ENCODE measurements at regions not wholly inside any gene's neighbourhood (a gene's known extent, or its start where the extent isn't known, plus 50 kb on each side); places are given as distances from the start of the nearest gene placed in this dataset.

GRCh38 chr2:160670618-160671017 is 177.0 kb upstream of the RBMS1 start:
- DNase-seq (ENCODE audit: low spot score), result no peak
- no peak for ATAC-seq

DNA sequence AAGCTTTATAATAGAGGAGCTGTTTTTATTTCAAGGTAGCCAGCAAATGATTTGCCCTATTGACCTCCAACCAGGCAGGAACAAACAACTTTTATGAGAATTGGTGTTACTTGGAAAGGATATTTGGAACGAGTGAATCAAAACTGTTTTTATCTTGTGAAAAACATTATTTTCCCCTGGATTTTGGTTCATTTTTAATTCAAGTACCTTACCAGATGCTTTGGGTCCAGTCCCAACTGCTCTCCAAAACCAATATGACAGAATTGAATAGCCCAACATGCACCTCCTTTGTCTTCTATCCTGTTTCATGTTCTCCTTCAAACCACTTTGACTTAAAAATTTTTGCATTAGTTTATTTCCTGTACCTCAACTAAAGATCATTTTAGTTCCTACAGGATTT is 178.6 kb upstream of the RBMS1 start:
- DNase-seq (ENCODE audit: low spot score) (no peak), ATAC-seq (no peak)

- ATAC-seq, result no peak
- DNase-seq (ENCODE audit: low spot score), result no peak
Measured at GRCh38 chr2:160674146-160674750, 180.6 kb upstream of the RBMS1 start.

GRCh38 chr2:160679686-160680085 is 186.1 kb upstream of the RBMS1 start:
- DNase-seq (ENCODE audit: low spot score) (no peak), ATAC-seq (no peak)

DNA sequence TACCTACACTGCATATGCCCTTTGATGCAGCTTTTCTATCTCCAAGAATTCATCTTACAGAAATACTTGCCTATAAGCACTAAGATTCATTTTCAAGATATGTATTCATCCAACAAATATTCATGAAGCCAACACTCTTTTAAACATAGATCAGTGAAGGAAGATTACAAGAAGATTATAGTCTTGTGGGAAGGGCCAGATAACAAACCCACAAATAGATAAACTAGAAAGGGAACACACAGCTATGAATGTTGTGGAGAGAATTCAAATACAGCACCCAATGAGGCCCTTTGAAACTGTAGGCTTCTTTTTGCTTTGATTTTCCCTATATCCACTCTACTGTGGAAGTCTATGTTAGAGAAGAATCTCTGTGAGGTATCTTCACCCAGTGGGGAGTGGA is 186.7 kb upstream of the RBMS1 start:
- DNase-seq (ENCODE audit: low spot score) (no peak), ATAC-seq (no peak)

DNA sequence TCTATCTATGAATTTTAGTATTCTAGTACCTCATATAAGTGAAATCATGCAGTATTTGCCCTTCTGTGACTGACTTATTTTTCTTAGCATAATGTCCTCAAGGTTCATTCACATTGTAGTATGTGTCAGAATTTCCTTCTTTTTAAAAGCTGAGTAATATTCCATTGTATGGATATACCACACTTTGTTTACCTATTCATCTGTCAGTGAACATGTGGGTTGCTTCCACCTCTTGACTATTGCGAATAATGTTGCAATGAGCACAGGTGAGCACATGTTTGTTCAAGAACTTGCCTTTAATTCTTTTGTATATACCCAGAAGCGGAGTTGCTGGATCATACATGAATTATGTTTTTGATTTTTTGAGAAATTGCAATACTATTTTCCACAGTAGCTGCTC is 187.4 kb upstream of the RBMS1 start:
- ATAC-seq (no peak), DNase-seq (ENCODE audit: low spot score) (no peak)

DNA sequence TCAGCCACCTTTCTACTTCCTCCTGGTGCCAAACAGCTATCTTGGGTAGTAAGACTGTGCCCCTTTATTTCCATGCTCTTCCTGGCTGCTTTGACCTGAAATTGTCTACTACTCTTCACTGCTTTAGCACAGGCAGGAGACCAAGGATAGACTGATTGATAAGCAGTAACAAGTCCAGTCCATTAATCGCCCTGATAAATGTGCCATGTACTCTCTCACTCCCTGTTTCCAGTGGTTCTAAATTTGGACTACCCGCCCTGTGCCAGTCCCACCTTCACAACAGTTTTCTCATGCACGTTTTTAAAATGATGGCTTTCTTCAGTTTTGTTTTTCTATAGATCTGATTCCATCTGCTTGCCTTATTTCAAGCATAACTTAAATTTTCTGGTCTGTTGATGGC is 189.6 kb upstream of the RBMS1 start:
- DNase-seq (ENCODE audit: low spot score) (no peak), ATAC-seq (no peak)

DNA sequence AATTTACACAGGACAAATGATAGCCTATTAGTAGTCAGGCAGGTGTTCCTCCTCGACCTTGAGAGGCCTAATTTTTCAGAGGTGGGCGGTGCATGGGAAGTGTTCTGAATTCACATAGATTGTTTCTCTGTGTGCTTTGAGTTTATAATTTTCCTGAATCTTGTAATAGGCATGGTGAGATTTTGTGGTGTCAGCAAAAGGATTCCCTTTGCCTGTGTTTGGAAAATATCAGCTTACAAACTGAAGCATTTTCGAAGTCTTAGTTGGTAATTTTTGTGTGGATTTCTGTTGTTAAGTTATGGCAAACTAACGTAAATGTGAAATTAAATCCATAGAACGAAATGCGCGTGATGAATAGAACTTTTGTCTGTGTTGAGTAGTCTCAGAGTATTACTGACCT is 194.0 kb upstream of the RBMS1 start:
- DNase-seq (ENCODE audit: low spot score) (no peak), ATAC-seq (no peak)

DNA sequence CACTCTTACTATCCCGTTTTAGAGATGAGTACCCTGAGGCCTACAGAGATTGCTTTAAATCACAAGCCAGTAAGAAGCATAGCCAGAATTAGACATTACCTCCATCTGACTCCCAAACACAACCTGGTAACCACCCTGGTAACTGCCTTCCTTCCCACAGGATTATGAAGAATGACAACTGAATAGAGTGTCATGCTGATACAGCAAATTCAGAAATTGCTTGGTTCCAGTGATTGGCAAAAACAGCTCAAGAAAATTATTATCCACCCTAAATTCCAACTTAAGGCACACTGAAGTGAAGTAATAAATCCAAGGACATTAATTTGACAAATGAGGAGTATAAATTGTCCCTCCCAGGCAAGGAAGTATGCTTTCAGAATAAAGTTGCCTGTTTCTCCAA is 195.8 kb upstream of the RBMS1 start:
- DNase-seq (ENCODE audit: low spot score) (no peak), ATAC-seq (no peak)

- no peak for DNase-seq (ENCODE audit: low spot score)
- ATAC-seq, result no peak
Measured at GRCh38 chr2:160694221-160694620, 200.6 kb upstream of the RBMS1 start.

GRCh38 chr2:160694631-160695030 is 201.0 kb upstream of the RBMS1 start:
- ATAC-seq (no peak), DNase-seq (ENCODE audit: low spot score) (no peak)

DNA sequence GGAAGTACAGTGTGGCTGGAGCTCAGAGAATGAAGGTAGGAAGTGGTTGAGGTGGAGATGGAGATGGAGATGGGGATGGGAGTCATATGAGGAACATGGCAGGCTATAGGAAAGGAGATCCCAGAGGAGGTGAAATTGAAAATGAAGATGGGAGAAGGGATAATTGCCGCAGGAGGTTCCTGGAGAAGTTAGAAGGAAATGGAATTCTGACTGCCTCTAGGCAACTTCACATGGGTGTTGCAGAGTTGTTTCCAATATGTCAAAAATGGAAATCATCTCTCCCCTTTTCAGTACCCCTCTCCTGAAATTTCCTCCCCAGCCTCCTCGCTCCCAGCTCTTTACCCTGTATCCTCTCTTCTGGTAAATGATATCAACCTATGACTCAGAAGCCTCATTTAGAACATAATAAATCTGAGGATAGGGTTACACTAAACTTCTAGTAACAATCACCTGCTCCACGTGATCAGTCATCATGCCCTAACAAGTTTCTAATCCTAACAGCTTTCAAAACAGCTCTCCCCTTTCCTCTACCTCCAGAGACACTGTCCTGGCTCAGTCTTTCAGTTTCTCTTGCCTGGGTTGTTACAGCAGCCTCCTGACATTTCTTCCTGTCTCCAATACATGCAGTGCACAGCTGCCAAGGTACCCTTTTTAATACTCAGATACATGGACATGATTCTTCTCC is 201.9 kb upstream of the RBMS1 start:
- DNase-seq (ENCODE audit: low spot score) (no peak), ATAC-seq (no peak)

- DNase-seq (ENCODE audit: low spot score), result no peak
- no peak for ATAC-seq
Measured at GRCh38 chr2:160696087-160696452, 202.5 kb upstream of the RBMS1 start.

- ATAC-seq, result no peak
- no peak for DNase-seq (ENCODE audit: low spot score)
Measured at GRCh38 chr2:160697817-160698216, 204.2 kb upstream of the RBMS1 start.

GRCh38 chr2:160700021-160700814 is 206.6 kb upstream of the RBMS1 start:
- DNase-seq (ENCODE audit: low spot score), result no peak
- no peak for ATAC-seq

DNA sequence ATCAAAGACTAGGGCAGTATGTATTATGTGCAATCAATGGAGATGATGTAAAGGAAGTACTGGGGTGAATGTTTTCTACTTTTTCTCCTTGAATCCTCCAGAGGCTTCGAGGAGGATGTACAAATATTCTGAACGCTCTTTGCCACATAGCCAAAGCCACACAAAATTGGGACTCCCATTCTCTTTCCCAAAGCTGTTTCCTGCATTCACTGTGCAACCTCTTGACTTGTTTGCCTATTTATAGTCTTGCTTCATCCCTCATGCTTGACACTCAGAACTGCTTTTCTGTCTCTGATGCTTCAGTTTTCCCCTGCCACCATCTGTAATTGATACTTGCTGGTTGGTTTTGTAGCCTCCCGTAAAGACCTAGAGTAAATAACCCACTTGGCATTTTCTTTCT is 208.2 kb upstream of the RBMS1 start:
- ATAC-seq (no peak), DNase-seq (ENCODE audit: low spot score) (no peak)

DNA sequence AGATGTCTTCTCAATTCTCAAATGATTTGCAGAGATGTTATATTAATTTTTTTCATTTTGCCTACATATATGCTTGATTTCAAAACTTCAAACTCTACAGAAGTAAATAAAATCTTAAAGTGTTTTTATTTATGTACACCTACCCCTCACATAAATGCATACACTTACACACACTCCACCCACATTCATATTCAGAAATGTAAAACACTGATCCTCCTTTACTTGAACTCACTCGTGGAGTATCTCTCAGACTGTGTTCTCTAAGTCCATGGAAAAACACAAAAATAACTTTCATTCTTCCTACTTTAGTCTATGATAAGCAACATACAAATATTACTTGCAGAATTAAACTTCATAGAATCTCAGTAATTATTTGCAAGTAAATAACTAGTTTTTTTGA is 209.1 kb upstream of the RBMS1 start:
- DNase-seq (ENCODE audit: low spot score) (no peak), ATAC-seq (no peak)

- no peak for ATAC-seq
- no peak for DNase-seq (ENCODE audit: low spot score)
Measured at GRCh38 chr2:160703648-160704585, 210.3 kb upstream of the RBMS1 start.

DNA sequence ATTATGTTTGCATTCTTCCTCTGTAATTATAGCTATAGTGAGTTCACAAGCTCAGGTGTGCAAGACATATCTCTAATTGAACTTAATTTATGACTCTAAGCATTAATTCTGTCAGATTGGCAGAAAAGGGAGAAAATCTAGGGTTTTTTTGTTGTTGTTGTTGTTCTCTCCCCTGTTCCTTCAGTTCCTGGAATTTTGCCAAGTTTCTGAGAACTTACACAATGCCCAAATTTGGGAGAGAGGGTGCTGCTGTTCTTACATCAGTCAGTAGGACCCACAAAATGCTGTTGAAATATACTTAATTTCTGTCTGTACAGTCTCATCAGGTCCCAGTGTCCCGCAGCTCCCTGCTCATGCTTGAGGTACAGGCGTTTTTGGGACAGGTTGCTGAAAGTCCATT is 221.8 kb upstream of the RBMS1 start:
- ATAC-seq, result no peak
- DNase-seq (ENCODE audit: low spot score), result no peak

GRCh38 chr2:160719116-160719515 is 225.5 kb upstream of the RBMS1 start:
- ATAC-seq (no peak), DNase-seq (ENCODE audit: low spot score) (no peak)

GRCh38 chr2:160720098-160720497 is 226.5 kb upstream of the RBMS1 start:
- no peak for DNase-seq (ENCODE audit: low spot score)
- ATAC-seq, result no peak
